ENCODE measurements at regions not wholly inside any gene's neighbourhood (a gene's known extent, or its start where the extent isn't known, plus 50 kb on each side); places are given as distances from the start of the nearest gene placed in this dataset.

DNA sequence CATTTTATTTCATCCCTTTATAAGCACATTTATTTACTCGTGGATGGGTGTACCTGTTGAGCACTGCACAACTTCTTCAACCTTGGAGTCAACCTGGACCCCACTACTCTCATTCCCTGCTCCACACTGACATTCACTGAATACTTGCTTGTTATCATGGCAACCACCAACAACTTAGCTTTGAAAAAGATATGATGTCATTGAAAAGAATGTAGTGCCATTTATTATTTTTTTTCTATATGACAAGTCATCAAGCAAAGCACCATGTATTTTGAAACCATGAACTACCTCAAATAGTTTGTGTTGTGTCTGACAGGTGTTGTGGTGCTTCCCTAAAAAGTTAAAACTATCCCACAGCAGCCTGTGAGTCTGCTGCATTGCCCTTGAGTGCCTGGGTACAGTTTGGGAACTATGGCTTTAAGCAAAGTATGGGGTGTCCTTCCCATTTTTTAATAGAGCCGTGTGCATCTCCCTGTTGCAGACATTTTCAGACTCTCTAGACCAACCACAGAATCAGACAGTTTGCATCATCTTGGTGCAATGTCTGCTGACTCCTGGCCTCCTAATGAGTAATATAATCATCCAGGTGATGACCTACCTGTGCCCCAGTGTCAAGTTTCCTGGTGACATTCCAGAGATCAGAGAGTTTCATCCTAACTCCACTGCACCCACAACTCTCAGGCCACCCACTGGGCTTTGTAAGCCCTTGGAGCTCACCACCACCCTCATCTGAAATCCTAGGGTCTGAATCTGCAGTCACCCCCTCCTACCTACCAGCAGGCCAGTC lies 339.7 kb upstream of the PROX1 start:
- DNase-seq (ENCODE audit: low spot score): no peak

DNA sequence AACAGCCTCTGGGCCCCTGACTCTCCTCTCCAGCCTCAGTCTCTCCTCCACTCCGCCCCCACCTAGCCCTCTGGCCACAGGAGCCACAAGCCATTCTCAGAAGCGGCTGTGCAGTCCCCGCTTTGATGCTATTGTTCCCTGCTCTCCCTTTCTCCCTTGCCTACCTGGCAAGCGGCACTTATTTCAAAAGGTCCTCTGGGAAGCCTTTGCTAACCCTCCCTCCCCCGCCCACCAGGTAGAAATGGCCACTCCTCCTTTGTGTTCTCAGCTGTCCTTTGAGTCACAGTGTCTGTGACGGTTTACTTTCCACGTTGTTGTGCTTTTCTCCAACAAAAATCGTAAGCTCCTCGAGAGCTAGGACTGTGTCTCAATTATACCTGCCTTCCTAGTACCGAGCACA lies 338.4 kb upstream of the PROX1 start:
- no peak for DNase-seq (ENCODE audit: low spot score)

DNA sequence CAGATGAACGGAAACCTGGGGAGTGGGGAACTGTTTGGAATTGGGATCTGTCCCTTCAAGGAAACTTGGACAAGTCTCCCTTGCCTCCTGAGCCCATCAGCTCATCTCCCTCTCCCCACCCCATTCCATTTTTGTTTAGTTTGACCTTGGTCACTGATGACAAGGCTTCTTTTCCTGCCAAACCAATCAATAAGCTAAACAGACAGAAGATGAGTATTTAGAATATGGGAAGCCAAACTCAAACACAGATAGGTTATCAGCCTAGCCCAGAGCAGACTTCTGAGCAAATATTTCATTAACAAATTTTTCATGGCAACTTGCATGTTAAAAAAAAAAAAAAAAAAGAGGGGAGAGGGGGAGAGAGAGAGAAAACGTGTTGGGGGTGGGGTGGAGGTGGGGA lies 337.2 kb upstream of the PROX1 start:
- DNase-seq (ENCODE audit: low spot score): no peak

DNA sequence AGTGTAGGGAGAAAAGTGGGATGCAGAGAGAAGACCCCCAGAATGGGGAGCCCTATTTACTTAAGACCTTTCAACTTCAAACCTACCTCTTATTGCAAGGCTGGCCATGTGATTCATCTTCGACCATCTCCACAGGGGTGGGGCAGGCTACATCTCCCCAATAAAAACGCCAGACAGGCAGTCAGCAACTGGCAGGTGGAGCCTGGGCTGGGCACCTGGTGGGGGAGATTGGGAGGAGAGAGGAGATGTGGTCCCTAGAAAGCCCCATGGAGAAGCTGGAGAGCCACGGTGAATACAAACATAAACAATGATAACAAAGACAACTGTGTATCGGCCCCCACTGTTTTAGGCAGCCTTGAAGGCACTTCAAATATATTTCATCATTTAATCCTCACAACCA lies 336.7 kb upstream of the PROX1 start:
- DNase-seq (ENCODE audit: low spot score): no peak

DNA sequence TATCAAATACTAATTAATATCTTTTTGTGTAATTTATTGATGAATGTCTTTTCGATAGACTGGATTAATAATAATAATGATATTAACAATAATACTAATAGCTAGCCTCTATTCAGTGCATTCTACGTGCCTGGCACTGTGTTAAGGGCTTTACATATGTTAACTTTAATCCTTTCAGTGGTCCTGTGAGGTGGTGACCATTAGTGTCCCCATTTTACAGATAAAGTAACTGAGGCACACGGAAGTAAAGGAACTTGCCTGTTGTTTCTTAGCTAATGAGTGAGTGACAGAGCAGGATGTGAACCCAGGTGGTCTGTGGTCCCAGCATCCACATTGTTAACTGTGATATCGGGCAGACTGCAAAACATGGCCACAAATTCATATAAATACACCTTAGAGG lies 335.7 kb upstream of the PROX1 start:
- no peak for DNase-seq (ENCODE audit: low spot score)

GRCh38 chr1:213656039-213656438 lies 331.7 kb upstream of the PROX1 start:
- no peak for DNase-seq (ENCODE audit: low spot score)

DNA sequence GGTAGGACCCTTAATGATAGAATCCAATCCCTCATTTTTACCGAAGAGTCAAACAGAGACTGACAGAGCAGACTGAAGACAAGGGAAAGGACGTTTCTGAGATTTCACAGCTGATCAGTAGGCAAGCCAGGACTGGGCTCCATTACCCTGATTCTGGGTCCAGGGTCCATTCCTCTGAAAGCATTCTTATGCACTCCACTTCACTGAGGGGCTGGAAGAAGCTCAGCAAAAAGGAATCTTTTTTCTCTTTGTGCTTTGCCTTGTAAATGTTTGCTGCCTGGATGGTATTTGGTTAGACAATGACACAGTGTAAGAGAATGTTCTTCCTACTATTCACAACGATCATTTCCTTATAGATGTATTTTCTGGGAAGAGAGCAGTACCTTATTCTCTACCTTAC lies 331.3 kb upstream of the PROX1 start:
- DNase-seq (ENCODE audit: low spot score): no peak

DNA sequence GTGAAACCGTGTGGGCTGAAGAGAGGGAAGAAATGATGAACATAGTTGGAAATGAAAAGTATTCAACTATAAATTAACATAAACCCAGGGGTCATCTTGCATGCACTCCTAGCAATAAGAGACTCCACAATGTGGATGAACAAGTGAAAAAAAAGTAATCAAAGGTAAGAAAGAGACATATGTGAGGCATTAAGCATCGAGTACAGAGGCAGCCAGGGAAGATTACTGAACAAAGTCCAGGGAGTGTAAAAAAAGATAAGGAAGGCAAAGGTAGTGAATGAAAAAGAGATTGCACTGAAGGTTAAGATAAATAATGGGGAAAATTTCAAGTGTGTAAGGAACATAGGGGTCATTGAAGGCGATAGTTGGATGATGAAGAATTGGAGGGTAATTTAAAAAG lies 330.8 kb upstream of the PROX1 start:
- no peak for DNase-seq (ENCODE audit: low spot score)

- DNase-seq (ENCODE audit: low spot score): no peak
Observed at GRCh38 chr1:213657879-213658278, 329.9 kb upstream of the PROX1 start.

GRCh38 chr1:213658457-213658856 lies 329.3 kb upstream of the PROX1 start:
- no peak for DNase-seq (ENCODE audit: low spot score)

GRCh38 chr1:213659580-213660547 lies 327.9 kb upstream of the PROX1 start:
- DNase-seq (ENCODE audit: low spot score): no peak

DNA sequence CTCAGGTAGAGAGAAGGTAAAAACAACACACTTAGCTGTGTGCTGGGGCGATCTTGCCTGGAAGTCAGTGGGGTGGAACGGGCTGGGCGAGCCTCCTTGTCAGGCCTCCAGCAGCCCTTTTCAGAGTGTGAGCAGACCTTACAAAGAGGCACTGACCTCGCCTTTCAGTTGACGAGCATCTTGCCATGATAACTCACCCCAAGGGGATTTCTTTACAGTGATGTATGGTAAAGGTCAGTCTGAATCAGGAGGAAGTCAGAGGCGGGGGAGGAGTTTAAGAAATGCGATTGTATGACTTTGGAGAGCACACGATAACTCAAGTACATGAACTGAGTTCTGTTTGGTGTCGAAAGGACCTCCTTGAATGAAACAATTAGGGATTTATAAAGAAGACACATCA lies 326.5 kb upstream of the PROX1 start:
- no peak for DNase-seq (ENCODE audit: low spot score)

GRCh38 chr1:213666113-213666512 lies 321.7 kb upstream of the PROX1 start:
- no peak for DNase-seq (ENCODE audit: low spot score)

GRCh38 chr1:213666922-213667321 lies 320.9 kb upstream of the PROX1 start:
- no peak for DNase-seq (ENCODE audit: low spot score)

GRCh38 chr1:213669512-213669911 lies 318.3 kb upstream of the PROX1 start:
- no peak for DNase-seq (ENCODE audit: low spot score)

DNA sequence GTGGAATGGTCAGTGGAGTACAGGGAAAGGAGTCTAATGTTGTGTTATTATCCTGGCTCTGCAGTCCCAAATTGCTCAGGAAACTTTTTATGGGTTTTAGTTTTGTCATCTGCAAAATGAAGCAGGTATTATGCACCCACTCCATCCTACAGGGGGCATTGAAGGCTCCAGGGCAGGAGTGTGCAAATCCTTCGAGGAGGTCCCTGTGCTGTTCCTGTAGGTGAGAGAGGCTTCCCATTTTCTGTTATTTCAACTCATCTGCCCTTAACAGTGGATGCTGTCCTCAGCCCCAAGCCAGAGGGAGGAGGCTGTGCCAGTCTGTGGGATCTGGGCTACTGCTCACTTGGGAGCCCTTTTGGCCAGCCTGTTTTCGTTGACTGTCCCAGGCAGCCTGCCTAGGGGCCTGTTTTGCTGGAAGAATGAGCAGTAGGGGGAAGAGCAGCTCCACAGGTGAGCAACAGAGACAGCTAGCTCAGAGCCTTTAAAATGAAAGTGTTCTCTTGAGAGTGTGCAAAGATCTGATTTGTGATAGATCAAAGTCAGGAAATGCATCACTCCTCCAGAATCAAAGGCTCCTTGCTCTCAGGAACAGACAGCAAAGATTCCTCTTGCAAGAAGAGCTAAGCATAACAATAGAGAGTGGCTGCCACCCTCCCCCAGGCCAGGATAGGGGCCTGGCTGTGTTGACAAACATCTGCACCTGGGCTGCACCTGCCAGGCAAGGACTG lies 317.6 kb upstream of the PROX1 start:
- no peak for DNase-seq (ENCODE audit: low spot score)

DNA sequence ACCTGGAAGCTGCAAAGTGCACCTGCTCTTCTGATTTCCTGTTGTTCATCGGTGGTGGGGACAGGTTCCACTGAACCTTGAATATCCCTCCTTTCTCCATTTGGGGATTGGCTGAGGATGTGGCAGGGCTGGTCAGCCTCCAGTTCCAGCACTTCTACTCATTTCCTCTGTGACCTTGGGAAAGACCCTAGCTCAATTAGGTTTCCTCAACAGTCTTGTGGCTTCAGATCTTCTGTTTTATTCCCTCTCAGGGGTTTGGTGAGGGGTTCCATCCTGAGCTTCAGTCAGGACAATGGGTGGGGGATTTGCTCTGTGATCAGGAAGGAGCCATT lies 317.1 kb upstream of the PROX1 start:
- DNase-seq (ENCODE audit: low spot score): no peak

- DNase-seq (ENCODE audit: low spot score): no peak
Observed at GRCh38 chr1:213675043-213675442, 312.7 kb upstream of the PROX1 start.

GRCh38 chr1:213676736-213677135 lies 311.0 kb upstream of the PROX1 start:
- no peak for DNase-seq (ENCODE audit: low spot score)

- no peak for DNase-seq (ENCODE audit: low spot score)
Observed at GRCh38 chr1:213678348-213678747, 309.4 kb upstream of the PROX1 start.

- DNase-seq (ENCODE audit: low spot score): no peak
Observed at GRCh38 chr1:213678753-213679152, 309.0 kb upstream of the PROX1 start.

GRCh38 chr1:213679153-213679552 lies 308.6 kb upstream of the PROX1 start:
- DNase-seq (ENCODE audit: low spot score): no peak
